WTC11 (cell line): ENCODE measurements at regions not wholly inside any gene's neighbourhood (a gene's known extent, or its start where the extent isn't known, plus 50 kb on each side); places are given as distances from the start of the nearest gene placed in this dataset.

Experiments
- ATAC-seq: fragments of 200-7000 bp; cut with Tn5 transposase; 2 replicates; pipeline ENCODE4 v1.10.0; 2021; ENCODE audit warnings: mild to moderate bottlenecking, moderate library complexity
- CTCF ChIA-PET: fragments of 300-600 bp; sonication (Branson Sonifier 250); formaldehyde crosslinking; loops from one replicate; lab custom pipeline; 2021; ENCODE audit warnings: antibody characterized with exemption; lab: Charles Lee
- POLR2A ChIA-PET: fragments of 350-600 bp; sonication (Branson Sonifier 250); formaldehyde crosslinking; loops from one replicate; lab custom pipeline; 2021; ENCODE audit warnings: antibody characterized with exemption; lab: Charles Lee
- DNase-seq: peaks from one replicate; pipeline ENCODE4 v3.0.0; 2021; ENCODE audit warnings: low spot score
- H3K27ac Mint-ChIP-seq: 2 replicates; pipeline ENCODE4 v1.8.0; 2021; ENCODE audit warnings: mixed read lengths
- H3K27me3 Mint-ChIP-seq: 2 replicates; pipeline ENCODE4 v1.8.0; 2021; ENCODE audit warnings: low read depth, mild to moderate bottlenecking, moderate library complexity, mixed read lengths
- H3K36me3 Mint-ChIP-seq: 2 replicates; pipeline ENCODE4 v1.8.0; 2021; ENCODE audit warnings: mixed read lengths
- H3K4me1 Mint-ChIP-seq: 2 replicates; pipeline ENCODE4 v1.8.0; 2022; ENCODE audit warnings: mixed read lengths
- H3K4me3 Mint-ChIP-seq: 2 replicates; pipeline ENCODE4 v1.8.0; 2021; ENCODE audit warnings: mild to moderate bottlenecking, moderate library complexity, mixed read lengths
- H3K9me3 Mint-ChIP-seq: 2 replicates; pipeline ENCODE4 v1.8.0; 2021; ENCODE audit warnings: mixed read lengths
- AR ChIP-seq: fragments of 250-450 bp; sonication (Bioruptor Pico); IDR thresholded peaks from 2 replicates; pipeline ENCODE4 v1.9.0; 2021; ENCODE audit warnings: mild to moderate bottlenecking
- ARID4B ChIP-seq: sonication (generic); formaldehyde crosslinking; IDR thresholded peaks from 2 replicates; pipeline ENCODE4 v1.8.0; 2023; ENCODE audit warnings: missing genetic modification reagents, mild to moderate bottlenecking, borderline replicate concordance
- ELF4 ChIP-seq: sonication (generic); formaldehyde crosslinking; IDR thresholded peaks from 2 replicates; pipeline ENCODE4 v1.8.1; 2022; ENCODE audit warnings: low read depth, mild to moderate bottlenecking, moderate library complexity, missing genetic modification reagents
- FOXP4 ChIP-seq: sonication (generic); formaldehyde crosslinking; IDR thresholded peaks from 2 replicates; pipeline ENCODE4 v1.8.0; 2022; ENCODE audit warnings: mild to moderate bottlenecking, missing genetic modification reagents
- GABPB1 ChIP-seq: sonication (generic); formaldehyde crosslinking; IDR thresholded peaks from 2 replicates; pipeline ENCODE4 v1.8.1; 2023; ENCODE audit warnings: mild to moderate bottlenecking, missing genetic modification reagents
- HMGA2 ChIP-seq: fragments of 250-450 bp; sonication (Bioruptor Pico); IDR thresholded peaks from 2 replicates; pipeline ENCODE4 v1.4.0; 2021; ENCODE audit warnings: mild to moderate bottlenecking, moderate library complexity
- IRF2 ChIP-seq: sonication (generic); formaldehyde crosslinking; IDR thresholded peaks from 2 replicates; pipeline ENCODE4 v1.8.0; 2022; ENCODE audit warnings: low read depth, missing genetic modification reagents, borderline replicate concordance
- MYBL2 ChIP-seq: sonication (generic); formaldehyde crosslinking; IDR thresholded peaks from 2 replicates; pipeline ENCODE4 v1.8.1; 2023; ENCODE audit warnings: mild to moderate bottlenecking, moderate library complexity, missing genetic modification reagents
- NR2C2 ChIP-seq: sonication (generic); formaldehyde crosslinking; IDR thresholded peaks from 2 replicates; pipeline ENCODE4 v1.8.0; 2022; ENCODE audit warnings: mild to moderate bottlenecking, missing genetic modification reagents
- RELA ChIP-seq: sonication (generic); formaldehyde crosslinking; IDR thresholded peaks from 2 replicates; pipeline ENCODE4 v1.8.1; 2022; ENCODE audit warnings: missing genetic modification reagents, mild to moderate bottlenecking, borderline replicate concordance
- TP53 ChIP-seq: sonication (generic); formaldehyde crosslinking; IDR thresholded peaks from 2 replicates; pipeline ENCODE4 v1.8.1; 2023; ENCODE audit warnings: mild to moderate bottlenecking, missing genetic modification reagents
- ZNF263 ChIP-seq: sonication (generic); formaldehyde crosslinking; IDR thresholded peaks from 2 replicates; pipeline ENCODE4 v1.8.1; 2022; ENCODE audit warnings: low read depth, mild to moderate bottlenecking, moderate library complexity, missing genetic modification reagents
- ZNF317 ChIP-seq: sonication (generic); formaldehyde crosslinking; IDR thresholded peaks from 2 replicates; pipeline ENCODE4 v1.8.1; 2023; ENCODE audit warnings: low read depth, mild to moderate bottlenecking, moderate library complexity, missing genetic modification reagents, borderline replicate concordance
- TF ChIP-seq, protein P1 (sequence below): sonication (generic); formaldehyde crosslinking; IDR thresholded peaks from 2 replicates; pipeline ENCODE4 v1.8.1; 2023; ENCODE audit warnings: mild to moderate bottlenecking, missing genetic modification reagents
- TF ChIP-seq, protein P2 (sequence below): sonication (generic); formaldehyde crosslinking; IDR thresholded peaks from 2 replicates; pipeline ENCODE4 v1.8.0; 2022; ENCODE audit warnings: mild to moderate bottlenecking, missing genetic modification reagents

- H3K9me3 Mint-ChIP-seq: peaks cover 6% of the 10 kb centered on the region; the same call in 1 of the 2 replicates
- H3K27ac Mint-ChIP-seq: no peak overlapping the region
- no peaks in the 10 kb centered on the region; the same call in 1 of the 2 replicates for H3K27me3 Mint-ChIP-seq
- CTCF ChIA-PET: no interaction called here
- POLR2A ChIA-PET: no interaction called here
- peaks cover 3% of the 10 kb centered on the region for H3K36me3 Mint-ChIP-seq
- no peak for DNase-seq
- no peak overlapping the region for H3K4me3 Mint-ChIP-seq
- ATAC-seq: no peak
- peaks cover 5% of the 10 kb centered on the region; the same call in 1 of the 2 replicates for H3K4me1 Mint-ChIP-seq
- no peak for TF ChIP-seq NR2C2 (CRISPR knock-in tag)
- TF ChIP-seq GABPB1: no peak
Measured at GRCh38 chr18:10076502-10077030, 162.8 kb downstream of the VAPA start.

- ATAC-seq: no peak
- no peak for TF ChIP-seq ZNF263
- TF ChIP-seq, protein P1, sequence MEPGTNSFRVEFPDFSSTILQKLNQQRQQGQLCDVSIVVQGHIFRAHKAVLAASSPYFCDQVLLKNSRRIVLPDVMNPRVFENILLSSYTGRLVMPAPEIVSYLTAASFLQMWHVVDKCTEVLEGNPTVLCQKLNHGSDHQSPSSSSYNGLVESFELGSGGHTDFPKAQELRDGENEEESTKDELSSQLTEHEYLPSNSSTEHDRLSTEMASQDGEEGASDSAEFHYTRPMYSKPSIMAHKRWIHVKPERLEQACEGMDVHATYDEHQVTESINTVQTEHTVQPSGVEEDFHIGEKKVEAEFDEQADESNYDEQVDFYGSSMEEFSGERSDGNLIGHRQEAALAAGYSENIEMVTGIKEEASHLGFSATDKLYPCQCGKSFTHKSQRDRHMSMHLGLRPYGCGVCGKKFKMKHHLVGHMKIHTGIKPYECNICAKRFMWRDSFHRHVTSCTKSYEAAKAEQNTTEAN: no peak
- no peak for TF ChIP-seq FOXP4 (CRISPR knock-in tag)
- no peak for TF ChIP-seq HMGA2 (CRISPR knock-in tag)
- TF ChIP-seq ZNF317 (CRISPR knock-in tag): no peak
- no peak for TF ChIP-seq MYBL2 (CRISPR knock-in tag)
- no peak for TF ChIP-seq AR (CRISPR knock-in tag)
- TF ChIP-seq ELF4 (CRISPR knock-in tag): no peak
- no peak for TF ChIP-seq ARID4B
- TF ChIP-seq RELA (CRISPR knock-in tag): no peak
- TF ChIP-seq IRF2 (CRISPR knock-in tag): no peak
- TF ChIP-seq, protein P2, sequence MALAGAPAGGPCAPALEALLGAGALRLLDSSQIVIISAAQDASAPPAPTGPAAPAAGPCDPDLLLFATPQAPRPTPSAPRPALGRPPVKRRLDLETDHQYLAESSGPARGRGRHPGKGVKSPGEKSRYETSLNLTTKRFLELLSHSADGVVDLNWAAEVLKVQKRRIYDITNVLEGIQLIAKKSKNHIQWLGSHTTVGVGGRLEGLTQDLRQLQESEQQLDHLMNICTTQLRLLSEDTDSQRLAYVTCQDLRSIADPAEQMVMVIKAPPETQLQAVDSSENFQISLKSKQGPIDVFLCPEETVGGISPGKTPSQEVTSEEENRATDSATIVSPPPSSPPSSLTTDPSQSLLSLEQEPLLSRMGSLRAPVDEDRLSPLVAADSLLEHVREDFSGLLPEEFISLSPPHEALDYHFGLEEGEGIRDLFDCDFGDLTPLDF (CRISPR knock-in tag): no peak
- TF ChIP-seq TP53 (CRISPR knock-in tag): no peak
- H3K27ac Mint-ChIP-seq: no peak overlapping the region
- no peaks in the 10 kb centered on the region for H3K27me3 Mint-ChIP-seq
- H3K4me1 Mint-ChIP-seq: peaks cover 5% of the 10 kb centered on the region; the same call in 1 of the 2 replicates
- peaks cover 19% of the 10 kb centered on the region for H3K9me3 Mint-ChIP-seq
- ChIA-PET CTCF (no interaction called here), POLR2A (no interaction called here)
- peaks cover 16% of the 10 kb centered on the region for H3K36me3 Mint-ChIP-seq
- no peak overlapping the region for H3K4me3 Mint-ChIP-seq
- DNase-seq: no peak
Measured at GRCh38 chr18:10077986-10078385, 164.2 kb downstream of the VAPA start.
